AG10803 (cell line): ENCODE measurements at regions not wholly inside any gene's neighbourhood (a gene's known extent, or its start where the extent isn't known, plus 50 kb on each side); places are given as distances from the start of the nearest gene placed in this dataset.
"Not testable (repeated sequence)": the region's sequence is repeated elsewhere in the genome, so short reads cannot be mapped to it uniquely, and the experiment has no call there.

ENCODE experiments used
- DNase-seq: peaks from one replicate; pipeline ENCODE4 v3.0.0; 2010; ENCODE audit warnings: low read depth
- H3K4me3 ChIP-seq: 2 replicates; pipeline ENCODE4 v1.5.1; 2011; ENCODE audit warnings: mild to moderate bottlenecking, low read length, control low read depth
- TF ChIP-seq, protein P1 (sequence below): conservative IDR thresholded peaks from 2 replicates; pipeline ENCODE4 v1.5.1; 2011; ENCODE audit warnings: mild to moderate bottlenecking, low read length, control low read depth, inconsistent platforms

DNA sequence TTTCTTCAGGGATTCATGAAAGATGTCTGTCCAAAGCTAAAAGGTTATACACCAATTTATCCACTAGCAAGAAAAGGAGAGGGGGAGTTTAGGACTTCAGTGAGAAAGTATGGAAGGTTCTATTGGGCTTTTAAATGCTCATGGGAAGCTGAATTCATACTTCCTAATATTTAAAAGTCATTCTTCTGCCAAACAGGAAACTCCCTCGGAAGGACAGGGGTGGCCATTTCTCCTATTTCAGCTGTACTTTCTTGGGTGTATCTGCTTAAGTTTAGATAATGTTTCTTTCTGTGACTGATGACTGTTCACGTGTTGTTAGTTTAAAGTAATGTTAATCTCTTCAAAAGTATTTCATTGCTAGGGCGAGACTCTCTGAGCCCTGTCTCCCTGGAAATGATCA lies 80.5 kb upstream of the IFNGR1 start:
- H3K4me3 ChIP-seq: no peak overlapping the region
- TF ChIP-seq, protein P1, sequence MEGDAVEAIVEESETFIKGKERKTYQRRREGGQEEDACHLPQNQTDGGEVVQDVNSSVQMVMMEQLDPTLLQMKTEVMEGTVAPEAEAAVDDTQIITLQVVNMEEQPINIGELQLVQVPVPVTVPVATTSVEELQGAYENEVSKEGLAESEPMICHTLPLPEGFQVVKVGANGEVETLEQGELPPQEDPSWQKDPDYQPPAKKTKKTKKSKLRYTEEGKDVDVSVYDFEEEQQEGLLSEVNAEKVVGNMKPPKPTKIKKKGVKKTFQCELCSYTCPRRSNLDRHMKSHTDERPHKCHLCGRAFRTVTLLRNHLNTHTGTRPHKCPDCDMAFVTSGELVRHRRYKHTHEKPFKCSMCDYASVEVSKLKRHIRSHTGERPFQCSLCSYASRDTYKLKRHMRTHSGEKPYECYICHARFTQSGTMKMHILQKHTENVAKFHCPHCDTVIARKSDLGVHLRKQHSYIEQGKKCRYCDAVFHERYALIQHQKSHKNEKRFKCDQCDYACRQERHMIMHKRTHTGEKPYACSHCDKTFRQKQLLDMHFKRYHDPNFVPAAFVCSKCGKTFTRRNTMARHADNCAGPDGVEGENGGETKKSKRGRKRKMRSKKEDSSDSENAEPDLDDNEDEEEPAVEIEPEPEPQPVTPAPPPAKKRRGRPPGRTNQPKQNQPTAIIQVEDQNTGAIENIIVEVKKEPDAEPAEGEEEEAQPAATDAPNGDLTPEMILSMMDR: no peak
- no peak for DNase-seq

DNA sequence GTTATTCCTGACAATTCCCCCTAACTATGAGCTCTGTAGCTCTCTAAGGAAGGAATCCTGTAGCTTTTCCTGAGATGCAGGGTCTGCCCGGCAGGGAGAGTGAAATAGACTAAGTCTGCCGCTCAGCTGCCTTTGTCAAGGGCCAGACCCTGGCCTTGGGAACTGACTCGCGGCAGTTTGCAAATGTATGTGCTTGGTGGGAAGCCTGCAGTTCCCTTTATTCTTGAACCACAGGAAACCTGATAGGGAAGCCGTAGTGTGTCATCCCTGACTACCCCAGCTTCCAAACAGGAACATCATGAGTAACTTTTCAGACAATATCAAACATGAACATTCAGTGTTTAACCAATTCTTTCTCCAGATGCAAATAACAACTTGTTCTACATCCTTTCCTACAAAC lies 78.7 kb upstream of the IFNGR1 start:
- DNase-seq: no peak
- TF ChIP-seq, protein P1: no peak
- H3K4me3 ChIP-seq: no peak overlapping the region

DNA sequence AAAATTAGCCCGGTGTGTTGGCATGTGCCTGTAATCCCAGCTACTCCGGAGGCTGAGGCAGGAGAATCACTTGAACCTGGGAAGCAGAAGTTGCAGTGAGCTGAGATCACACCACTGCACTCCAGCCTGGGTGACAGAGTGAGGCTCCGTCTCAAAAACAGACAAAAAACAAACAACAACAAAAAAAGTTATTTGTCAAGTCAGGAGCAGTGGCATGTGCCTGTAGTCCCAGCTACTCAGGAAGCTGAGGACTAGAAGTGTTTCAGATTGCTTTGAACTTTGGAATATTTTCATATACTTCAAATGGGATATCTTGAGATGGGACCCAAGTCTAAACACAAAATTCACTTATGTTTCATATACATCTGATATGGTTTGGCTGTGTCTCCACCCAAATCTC lies 73.1 kb upstream of the IFNGR1 start:
- not testable (repeated sequence) for DNase-seq

DNA sequence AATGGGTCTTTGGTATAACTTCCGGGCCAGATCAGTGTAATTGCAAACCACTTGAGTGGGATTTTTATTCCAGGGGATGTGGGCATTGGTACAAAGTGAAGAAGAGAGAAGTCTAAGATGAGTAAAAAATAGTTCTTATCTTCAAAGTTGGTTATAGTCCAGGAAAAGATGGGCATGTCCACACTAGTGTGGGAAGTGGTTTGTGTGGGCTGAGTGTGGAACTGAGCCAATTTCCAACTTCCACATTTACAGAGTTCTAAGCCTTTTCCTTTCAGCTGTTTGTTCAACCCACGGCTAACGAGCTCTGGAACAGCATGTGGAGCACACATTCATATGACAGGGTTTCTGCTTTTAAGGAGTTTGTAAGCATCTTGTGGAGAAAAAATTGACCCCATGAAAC lies 72.3 kb upstream of the IFNGR1 start:
- no peak overlapping the region for H3K4me3 ChIP-seq
- peak; percentile 38 for DNase-seq
- TF ChIP-seq, protein P1: no peak

More for the DNA sequence above, 73.1 kb upstream of the IFNGR1 start:
- not testable (repeated sequence) for H3K4me3 ChIP-seq

DNA sequence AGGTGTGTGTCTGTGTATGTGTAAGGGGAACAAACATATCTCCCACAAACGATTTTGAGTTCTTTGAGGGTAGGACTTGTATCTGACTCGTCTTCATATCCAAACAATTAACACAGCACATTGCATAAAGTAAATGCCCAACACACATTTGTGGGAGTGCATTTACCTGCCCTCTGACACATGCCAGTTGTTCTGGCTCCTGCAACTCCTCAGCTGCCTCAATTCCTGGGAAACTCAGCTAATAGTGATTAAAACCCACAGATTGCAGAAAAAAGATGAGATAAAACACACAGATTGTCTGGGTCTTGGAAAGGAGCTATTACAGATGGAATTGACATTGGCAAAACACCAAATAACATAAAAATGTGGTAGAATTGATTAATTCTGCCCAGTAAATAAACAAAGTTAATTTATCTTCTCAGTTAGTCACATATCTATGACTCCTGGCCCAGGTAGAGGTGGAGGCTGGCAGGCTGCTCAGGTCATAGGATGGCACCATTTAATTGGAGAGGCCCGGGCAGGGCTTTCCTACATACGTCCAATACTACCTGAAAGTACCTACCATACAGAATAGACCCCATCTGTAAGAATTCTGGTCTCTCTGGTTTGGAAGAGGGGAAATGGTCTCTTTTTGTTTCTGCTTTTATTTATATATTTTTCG lies 71.5 kb upstream of the IFNGR1 start:
- DNase-seq: no peak
- TF ChIP-seq, protein P1: no peak
- H3K4me3 ChIP-seq: no peak overlapping the region

DNA sequence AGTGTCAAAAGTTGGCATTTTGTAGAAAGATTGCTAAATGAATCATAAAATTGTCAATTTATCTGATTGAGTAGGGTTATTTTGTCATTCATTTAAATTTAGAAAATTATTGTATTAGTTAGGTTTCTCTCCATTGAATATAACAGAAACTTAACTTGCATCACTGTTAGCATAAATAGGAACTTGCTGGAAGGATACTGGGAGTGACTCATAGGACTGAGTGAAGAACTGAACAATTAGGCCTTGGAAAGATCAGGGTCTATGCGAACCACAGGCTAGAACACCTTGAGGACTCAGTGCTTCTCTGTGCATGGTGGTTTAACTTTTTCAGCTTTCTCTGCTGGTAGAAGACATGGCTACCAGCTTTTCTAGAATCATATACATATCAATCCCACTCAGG lies 67.7 kb upstream of the IFNGR1 start:
- TF ChIP-seq, protein P1: no peak
- H3K4me3 ChIP-seq: no peak overlapping the region
- no peak for DNase-seq

DNA sequence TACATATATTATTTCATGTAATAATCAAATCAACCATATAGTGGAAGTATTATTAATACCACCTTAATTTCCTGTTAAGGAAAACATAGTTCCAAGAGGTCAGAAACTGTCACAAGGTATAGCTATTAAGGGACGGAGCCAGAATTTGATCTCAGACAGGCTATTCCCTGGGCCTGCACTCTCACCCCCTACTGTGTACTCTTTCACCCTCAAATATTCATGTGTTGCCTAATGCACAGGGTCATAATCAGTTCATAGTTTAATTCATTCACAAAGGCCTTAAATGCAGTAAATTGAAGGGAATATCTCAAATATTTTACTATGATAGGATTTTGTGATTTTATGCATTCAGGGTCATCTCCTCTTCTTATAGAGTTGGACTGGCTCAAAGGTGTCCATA lies 67.2 kb upstream of the IFNGR1 start:
- TF ChIP-seq, protein P1: no peak
- DNase-seq: no peak

DNA sequence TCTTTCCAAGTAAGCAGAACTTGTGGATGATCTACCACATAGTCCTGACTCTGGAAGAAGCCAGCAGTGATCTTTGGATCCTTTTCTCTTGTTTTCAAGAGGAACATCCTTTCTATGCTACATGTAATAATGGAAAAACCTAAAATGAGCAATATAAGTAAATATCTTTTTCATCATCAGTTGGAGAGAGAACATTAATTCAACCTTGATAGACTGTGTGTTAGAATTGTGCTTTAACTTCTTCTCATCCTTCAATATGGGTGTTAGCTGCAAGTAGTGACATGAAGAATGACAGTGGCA lies 65.6 kb upstream of the IFNGR1 start:
- TF ChIP-seq, protein P1: no peak
- no peak for DNase-seq
- no peak overlapping the region for H3K4me3 ChIP-seq

More for the DNA sequence above, 67.2 kb upstream of the IFNGR1 start:
- no peak overlapping the region for H3K4me3 ChIP-seq
